GM18870 (cell line): ENCODE measurements at regions not wholly inside any gene's neighbourhood (a gene's known extent, or its start where the extent isn't known, plus 50 kb on each side); places are given as distances from the start of the nearest gene placed in this dataset.

Source experiments
- ATAC-seq: cut with Tn5 transposase; IDR thresholded peaks from one replicate; pipeline ENCODE4 v1.9.1; 2021; ENCODE audit warnings: moderate library complexity; ENCODE audit not compliant: unreplicated experiment

- no peak for ATAC-seq
These were observed 287.4 kb downstream of the CDK5RAP2 start for GRCh38 chr9:120292606-120293005.

- ATAC-seq, result no peak
These were observed 288.9 kb downstream of the CDK5RAP2 start for GRCh38 chr9:120291050-120291449.

- no peak for ATAC-seq
These were observed 289.7 kb downstream of the CDK5RAP2 start for GRCh38 chr9:120289990-120290975.

- no peak for ATAC-seq
These were observed 290.9 kb downstream of the CDK5RAP2 start for GRCh38 chr9:120289098-120289497.

GRCh38 chr9:120286530-120286929, 293.4 kb downstream of the CDK5RAP2 start:
- ATAC-seq, result no peak

GRCh38 chr9:120284821-120285220, 295.1 kb downstream of the CDK5RAP2 start:
- ATAC-seq, result no peak

- ATAC-seq, result no peak
These were observed 298.3 kb downstream of the CDK5RAP2 start for GRCh38 chr9:120281665-120282064.

GRCh38 chr9:120267929-120268328, 312.0 kb downstream of the CDK5RAP2 start:
- ATAC-seq, result no peak

- ATAC-seq, result no peak
These were observed 314.2 kb downstream of the CDK5RAP2 start for GRCh38 chr9:120265791-120266190.

GRCh38 chr9:120264528-120264927, 315.4 kb downstream of the CDK5RAP2 start:
- no peak for ATAC-seq

- ATAC-seq, result no peak
These were observed 316.1 kb downstream of the CDK5RAP2 start for GRCh38 chr9:120263836-120264235.

- no peak for ATAC-seq
These were observed 318.5 kb downstream of the CDK5RAP2 start for GRCh38 chr9:120261419-120261818.

- no peak for ATAC-seq
These were observed 320.9 kb downstream of the CDK5RAP2 start for GRCh38 chr9:120259100-120259499.

- ATAC-seq, result no peak
These were observed 321.9 kb downstream of the CDK5RAP2 start for GRCh38 chr9:120258096-120258495.

GRCh38 chr9:120257483-120257882, 322.5 kb downstream of the CDK5RAP2 start:
- ATAC-seq, result no peak

- ATAC-seq, result no peak
These were observed 323.8 kb downstream of the CDK5RAP2 start for GRCh38 chr9:120256146-120256545.

GRCh38 chr9:120252248-120252647, 327.7 kb downstream of the CDK5RAP2 start:
- ATAC-seq, result no peak

GRCh38 chr9:120242116-120242811, 337.7 kb downstream of the CDK5RAP2 start:
- ATAC-seq, result no peak

GRCh38 chr9:120236596-120236995, 343.4 kb downstream of the CDK5RAP2 start:
- no peak for ATAC-seq

GRCh38 chr9:120235081-120235480, 344.9 kb downstream of the CDK5RAP2 start:
- ATAC-seq, result no peak

- no peak for ATAC-seq
These were observed 349.7 kb downstream of the CDK5RAP2 start for GRCh38 chr9:120230227-120230626.

- no peak for ATAC-seq
These were observed 358.1 kb downstream of the CDK5RAP2 start for GRCh38 chr9:120221844-120222243.
